OCI-LY7 (cell line): ENCODE measurements at regions not wholly inside any gene's neighbourhood (a gene's known extent, or its start where the extent isn't known, plus 50 kb on each side); places are given as distances from the start of the nearest gene placed in this dataset.
"Not testable (repeated sequence)": the region's sequence is repeated elsewhere in the genome, so short reads cannot be mapped to it uniquely, and the experiment has no call there.

Source experiments
- BruUV-seq: library from RNA; stranded (reverse); fragments of 400-500 nt; replicated peaks from 2 replicates; lab custom pipeline; 2021; lab: Mats Ljungman, UMichigan
- CTCF ChIA-PET: fragments of 300-600 bp; sonication (Branson Sonifier 250); formaldehyde crosslinking; loops from one replicate; lab custom pipeline; 2022; ENCODE audit warnings: antibody characterized with exemption; ENCODE audit not compliant: unreplicated experiment; lab: Charles Lee
- POLR2A ChIA-PET: fragments of 300-600 bp; sonication (Branson Sonifier 250); formaldehyde crosslinking; loops from one replicate; lab custom pipeline; 2022; ENCODE audit warnings: antibody characterized with exemption; lab: Charles Lee
- DNase-seq: peaks from one replicate; pipeline ENCODE4 v3.0.0-alpha.2; 2015; ENCODE audit warnings: low spot score
- H2AFZ ChIP-seq: fragments of 200-600 bp; sonication (generic), shearing (Covaris generic); 2 replicates; pipeline ENCODE4 v1.6.1; 2014; ENCODE audit warnings: mild to moderate bottlenecking, antibody characterized with exemption, low read length, moderate library complexity
- H3K27ac ChIP-seq: fragments of 200-600 bp; sonication (generic); 2 replicates; pipeline ENCODE4 v1.5.1; 2014; ENCODE audit warnings: mixed run types, low read depth, mild to moderate bottlenecking, moderate library complexity, low read length, inconsistent platforms; ENCODE audit not compliant: poor library complexity, severe bottlenecking
- H3K36me3 ChIP-seq: fragments of 200-600 bp; sonication (generic); 2 replicates; pipeline ENCODE4 v1.6.1; 2014; ENCODE audit warnings: mild to moderate bottlenecking, antibody characterized with exemption, low read length, moderate library complexity, mixed read lengths; ENCODE audit not compliant: insufficient read depth
- H3K4me1 ChIP-seq: fragments of 200-600 bp; sonication (generic); 2 replicates; pipeline ENCODE4 v1.5.1; 2014; ENCODE audit warnings: mild to moderate bottlenecking, low read length; ENCODE audit not compliant: insufficient read depth, poor library complexity, severe bottlenecking
- H3K4me2 ChIP-seq: fragments of 200-600 bp; sonication (generic); 2 replicates; pipeline ENCODE4 v1.6.1; 2014; ENCODE audit warnings: mild to moderate bottlenecking, low read length
- H3K4me3 ChIP-seq: fragments of 200-600 bp; sonication (generic); 2 replicates; pipeline ENCODE4 v1.5.1; 2014; ENCODE audit warnings: mild to moderate bottlenecking, low read depth, low read length; ENCODE audit not compliant: poor library complexity, severe bottlenecking
- H3K79me2 ChIP-seq: fragments of 200-600 bp; sonication (generic); 2 replicates; pipeline ENCODE4 v1.6.1; 2016; ENCODE audit warnings: low read depth, mild to moderate bottlenecking, low read length, moderate library complexity, mixed read lengths; ENCODE audit not compliant: insufficient read depth
- H3K9me2 ChIP-seq: fragments of 200-600 bp; sonication (generic); 2 replicates; pipeline ENCODE4 v1.6.1; 2016; ENCODE audit warnings: mild to moderate bottlenecking, low read length, mixed read lengths; ENCODE audit not compliant: insufficient read depth
- H3K9me3 ChIP-seq: fragments of 200-600 bp; sonication (generic); 2 replicates; pipeline ENCODE4 v1.6.1; 2014; ENCODE audit warnings: mild to moderate bottlenecking, mixed run types, low read length, mixed read lengths
- H4K20me1 ChIP-seq: fragments of 200-600 bp; sonication (generic); 2 replicates; pipeline ENCODE4 v1.6.1; 2014; ENCODE audit warnings: mild to moderate bottlenecking, antibody characterized with exemption, low read length, moderate library complexity, mixed read lengths; ENCODE audit not compliant: insufficient read depth
- CTCF ChIP-seq: fragments of 200-600 bp; sonication (generic); conservative IDR thresholded peaks from 2 replicates; pipeline ENCODE4 v1.5.1; 2014; ENCODE audit warnings: mild to moderate bottlenecking, antibody characterized with exemption, low read length, moderate library complexity, mixed read lengths
- EZH2phosphoT487 ChIP-seq: fragments of 200-600 bp; sonication (generic); IDR thresholded peaks from 2 replicates; pipeline ENCODE4 v1.6.1; 2018; ENCODE audit warnings: low read depth, borderline replicate concordance, mild to moderate bottlenecking, mixed run types, antibody characterized with exemption, low read length, moderate library complexity, mixed read lengths
- intact Hi-C: fragments of 100-400 bp; cut with micrococcal nuclease; formaldehyde crosslinking; loops from one replicate; pipeline ENCODE4 v1.10.0; 2022; ENCODE audit not compliant: unreplicated experiment

GRCh38 chr4:19473569-19473968, 778.1 kb upstream of the SLIT2 start:
- no peak overlapping the region for H3K4me3 ChIP-seq
- intact Hi-C loops, result no loop called here
- ChIA-PET CTCF (no interaction called here), POLR2A (no interaction called here)
- no peaks in the 10 kb centered on the region for H4K20me1 ChIP-seq
- H3K79me2 ChIP-seq, result no peaks in the 10 kb centered on the region
- H3K36me3 ChIP-seq, result no peaks in the 10 kb centered on the region
- BruUV-seq, result no TSS peak
- H2AFZ ChIP-seq, result no peak overlapping the region
- H3K4me2 ChIP-seq, result no peak overlapping the region
- H3K27ac ChIP-seq, result no peak overlapping the region
- TF ChIP-seq EZH2phosphoT487, result no peak
- TF ChIP-seq CTCF, result no peak
- DNase-seq, result no peak
- H3K4me1 ChIP-seq, result no peaks in the 10 kb centered on the region
- no peaks in the 10 kb centered on the region; the same call in 1 of the 2 replicates for H3K9me3 ChIP-seq
- H3K9me2 ChIP-seq, result no peaks in the 10 kb centered on the region

- H3K27ac ChIP-seq, result no peak overlapping the region
- no peaks in the 10 kb centered on the region for H3K4me1 ChIP-seq
- no peaks in the 10 kb centered on the region; the same call in 1 of the 2 replicates for H3K9me3 ChIP-seq
- ChIA-PET CTCF (no interaction called here), POLR2A (interaction anchor here (0.7 kb wide), 1 partner anchor 183 kb away, joined by 3 read pairs; no protein-coding TSS in a partner anchor)
- H3K36me3 ChIP-seq, result no peaks in the 10 kb centered on the region
- no peaks in the 10 kb centered on the region for H3K79me2 ChIP-seq
- no TSS peak for BruUV-seq
- no peak overlapping the region for H3K4me3 ChIP-seq
- DNase-seq, result no peak
- no peaks in the 10 kb centered on the region for H3K9me2 ChIP-seq
- TF ChIP-seq CTCF (no peak), EZH2phosphoT487 (no peak)
- no peak overlapping the region for H2AFZ ChIP-seq
- no peaks in the 10 kb centered on the region for H4K20me1 ChIP-seq
- intact Hi-C loops, result no loop called here
- H3K4me2 ChIP-seq, result no peak overlapping the region
Measured at GRCh38 chr4:19472666-19473065, 779.0 kb upstream of the SLIT2 start.

GRCh38 chr4:19470001-19470400, 781.7 kb upstream of the SLIT2 start:
- CTCF ChIA-PET, H3K4me2 ChIP-seq, H3K79me2 ChIP-seq, BruUV-seq, POLR2A ChIA-PET, H3K36me3 ChIP-seq, H3K4me1 ChIP-seq, H3K4me3 ChIP-seq, H3K27ac ChIP-seq, H3K9me3 ChIP-seq, DNase-seq, H4K20me1 ChIP-seq, intact Hi-C loops, H2AFZ ChIP-seq, H3K9me2 ChIP-seq: not testable (repeated sequence)
